Left lobe of liver (tissue), 2 donors: ENCODE measurements at regions not wholly inside any gene's neighbourhood (a gene's known extent, or its start where the extent isn't known, plus 50 kb on each side); places are given as distances from the start of the nearest gene placed in this dataset.
A peak's percentile ranks its signal among the peaks of the same experiment; 100 is the strongest.

Experiments used
- ATAC-seq: fragments of 200-7000 bp; cut with Tn5 transposase; one replicate; pipeline ENCODE4 v1.9.1; 2020; ENCODE audit warnings: mild to moderate bottlenecking, moderate library complexity
- DNase-seq: peaks from one replicate; pipeline ENCODE4 v3.0.0-alpha.2; 2020; ENCODE audit warnings: low spot score
- donor health status: DM: no; HTN: no; CAD: no; lungs with moderate emphysema.
- donor health status: DM: no; HTN: yes; CAD: no.

DNA sequence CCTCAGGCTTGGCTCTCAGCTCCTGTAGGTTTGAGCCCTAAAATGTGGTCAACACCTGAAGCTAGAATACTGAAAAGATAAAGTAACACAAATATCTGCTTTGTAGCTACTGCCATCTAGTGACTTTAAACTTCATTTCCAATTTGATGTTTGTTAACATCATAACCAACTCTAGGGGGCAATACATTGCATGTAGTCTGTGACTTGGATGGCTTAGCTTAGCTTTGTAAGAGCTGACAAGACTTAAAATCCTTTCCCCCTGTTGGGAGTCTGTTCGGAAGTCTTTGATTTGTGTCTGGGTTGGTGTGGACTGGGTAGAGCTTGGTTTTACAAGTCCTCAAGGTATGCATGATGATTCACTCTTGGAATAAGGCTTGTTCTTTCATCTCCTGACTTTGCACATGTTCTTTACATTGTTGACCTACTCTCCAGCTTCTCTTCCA, 51.7 kb downstream of the SCN11A start:
- DNase-seq = no peak

DNA sequence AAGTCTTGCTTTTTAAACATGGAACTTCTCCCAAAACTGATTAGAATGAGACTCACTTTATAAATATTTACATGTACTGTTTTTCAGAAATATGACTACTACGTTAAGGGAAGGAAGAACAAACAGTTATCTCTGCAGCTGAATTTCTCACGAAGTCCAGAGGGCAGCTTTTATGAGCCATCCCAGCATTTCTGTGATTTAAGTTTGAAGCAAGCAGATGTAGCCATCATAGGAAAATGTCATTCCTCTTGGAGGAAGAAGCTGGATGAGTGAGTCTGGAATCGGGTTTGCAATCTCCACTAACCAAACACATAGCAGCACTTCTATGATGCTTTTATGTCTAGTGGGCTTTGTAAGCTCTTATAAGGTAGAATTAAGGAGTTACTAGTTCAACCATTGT, 53.7 kb downstream of the SCN11A start:
- no peak for ATAC-seq
- DNase-seq = no peak

More for the DNA sequence above, 51.7 kb downstream of the SCN11A start:
- peak; percentile 94 for ATAC-seq

DNA sequence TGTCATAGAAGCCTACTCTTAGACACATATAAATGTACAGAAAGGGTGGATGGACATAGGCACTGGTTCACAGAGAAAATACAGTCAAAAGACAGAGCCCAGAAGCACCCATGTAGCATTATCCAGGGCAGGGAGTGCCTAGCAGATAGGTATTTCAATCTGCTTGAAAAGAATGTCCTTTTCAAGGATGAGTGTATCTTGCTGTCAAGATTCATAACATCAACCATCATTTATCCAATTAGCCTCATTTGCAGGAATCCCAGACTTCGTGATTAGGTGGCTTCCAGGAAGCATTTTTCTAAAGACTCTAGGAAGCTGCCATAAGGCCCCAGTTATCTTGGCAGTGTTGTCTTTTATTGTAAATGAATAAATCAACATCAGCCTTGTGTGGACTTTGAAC, 55.6 kb downstream of the SCN11A start:
- ATAC-seq (no peak), DNase-seq (no peak)

DNA sequence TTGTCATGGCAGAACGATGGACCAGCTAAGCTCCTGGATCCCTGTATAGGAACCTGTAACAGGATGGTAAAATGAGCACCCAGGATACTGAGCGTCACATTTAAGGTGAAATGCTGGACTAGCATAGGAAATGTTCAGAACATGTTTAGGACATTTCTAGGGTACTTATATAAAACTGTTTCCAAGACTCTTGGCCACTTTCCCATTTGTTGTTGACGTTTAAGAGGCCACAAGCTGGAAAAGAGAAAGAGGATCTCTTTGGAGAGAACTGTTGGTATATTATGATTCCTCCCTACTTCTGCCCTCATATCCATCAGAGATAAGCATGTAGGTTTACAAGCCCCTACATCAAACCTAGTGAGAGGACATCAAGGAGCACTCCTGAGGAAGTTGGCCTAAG, 57.5 kb downstream of the SCN11A start:
- DNase-seq = no peak
- ATAC-seq = no peak

DNA sequence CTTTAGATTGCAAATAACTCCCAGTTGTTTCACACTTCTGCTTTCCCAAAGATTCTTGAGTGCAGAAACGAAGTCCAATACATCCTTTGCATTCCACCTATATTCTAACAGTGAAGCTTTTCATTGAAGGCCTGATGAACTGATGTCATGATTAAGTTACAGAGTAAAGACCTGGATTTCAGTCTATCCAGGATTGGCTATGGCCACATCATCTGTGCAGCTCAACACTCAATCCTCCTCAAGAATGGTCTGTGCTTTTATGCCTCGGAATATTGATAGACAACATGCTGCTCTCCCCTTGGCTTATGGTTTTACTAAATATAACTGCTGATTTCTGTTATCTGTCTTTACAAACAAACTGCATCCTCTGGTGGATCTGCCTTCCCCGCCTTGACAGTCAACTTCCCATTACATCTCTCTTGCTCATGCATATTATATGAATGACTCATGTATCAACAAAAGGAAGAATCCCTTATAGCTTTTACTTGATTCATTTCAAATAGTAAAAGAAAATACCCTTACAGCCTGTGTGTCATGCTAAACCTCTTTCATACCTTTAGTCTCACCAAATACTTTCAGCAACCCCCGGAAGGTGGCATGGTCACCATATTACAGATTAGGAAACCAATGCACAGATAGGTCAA, 59.5 kb downstream of the SCN11A start:
- DNase-seq (no peak), ATAC-seq (no peak)

DNA sequence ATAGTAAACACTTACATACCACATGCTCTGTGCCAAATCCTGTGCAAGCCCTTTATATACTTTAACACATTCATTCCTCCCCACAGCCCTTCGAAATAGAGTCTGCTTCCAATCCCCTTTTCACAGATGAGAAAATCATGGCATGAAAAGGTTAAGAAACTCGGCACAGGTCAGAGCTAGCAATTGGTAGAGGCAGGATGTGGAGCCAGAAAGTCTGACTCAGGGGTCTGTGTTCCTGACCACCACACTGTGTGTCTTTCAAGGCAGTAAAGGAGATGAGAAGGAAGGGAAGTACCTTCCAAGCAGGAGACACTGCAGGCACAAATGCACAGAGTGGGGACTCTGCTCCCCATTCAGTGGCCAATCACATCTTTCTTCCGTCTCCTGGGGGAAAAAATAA, 61.1 kb downstream of the SCN11A start:
- DNase-seq (no peak), ATAC-seq (no peak)

DNA sequence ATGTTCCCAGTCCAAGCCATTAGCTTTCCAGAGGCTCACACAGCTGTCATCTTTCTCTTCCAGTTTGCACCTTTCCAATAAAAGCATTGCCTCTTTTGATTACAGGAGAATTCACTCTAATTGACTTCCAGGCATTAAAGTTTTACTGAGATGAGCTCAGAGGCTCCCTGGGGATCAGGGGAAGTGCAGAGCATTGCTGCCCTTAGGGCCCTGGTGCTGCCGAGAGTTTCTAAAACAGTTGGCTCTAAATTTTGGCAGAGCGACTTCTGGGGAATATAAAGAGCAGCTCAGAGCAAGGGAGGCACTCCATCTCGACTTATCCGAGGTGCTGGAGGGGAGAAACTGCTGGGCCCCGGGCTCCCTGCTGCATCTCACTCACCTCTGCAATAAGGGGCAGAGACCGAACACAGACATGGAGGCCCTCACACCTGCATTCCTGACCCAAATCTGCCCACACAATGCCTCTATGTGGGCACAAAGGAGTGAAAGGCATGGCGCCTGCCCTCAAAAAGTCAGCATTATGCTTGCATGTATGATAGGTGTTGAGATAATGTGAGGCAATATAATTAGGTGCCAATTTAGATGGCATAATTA, 61.7 kb downstream of the SCN11A start:
- no peak for ATAC-seq

DNA sequence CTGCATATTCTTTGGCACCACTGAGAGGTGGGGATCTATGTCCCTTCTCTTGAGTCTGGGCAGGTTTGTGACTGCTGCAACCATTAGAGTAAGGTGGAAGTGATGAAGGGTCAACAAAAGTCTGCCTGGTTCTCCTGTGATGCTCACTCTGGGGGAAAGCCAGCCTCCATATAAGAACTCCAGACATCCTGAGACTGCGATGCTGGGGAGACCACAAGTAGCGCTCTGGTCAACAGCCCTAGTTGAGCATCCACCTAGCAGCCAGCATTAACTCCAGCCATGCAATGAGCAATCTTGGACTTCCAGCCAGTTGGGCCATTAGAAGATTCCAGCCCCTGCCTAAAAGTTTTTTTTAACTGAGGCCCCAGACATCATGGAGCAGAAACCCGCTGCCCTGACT, 62.8 kb downstream of the SCN11A start:
- DNase-seq = no peak
- no peak for ATAC-seq

More for the DNA sequence above, 61.7 kb downstream of the SCN11A start:
- no peak for DNase-seq

DNA sequence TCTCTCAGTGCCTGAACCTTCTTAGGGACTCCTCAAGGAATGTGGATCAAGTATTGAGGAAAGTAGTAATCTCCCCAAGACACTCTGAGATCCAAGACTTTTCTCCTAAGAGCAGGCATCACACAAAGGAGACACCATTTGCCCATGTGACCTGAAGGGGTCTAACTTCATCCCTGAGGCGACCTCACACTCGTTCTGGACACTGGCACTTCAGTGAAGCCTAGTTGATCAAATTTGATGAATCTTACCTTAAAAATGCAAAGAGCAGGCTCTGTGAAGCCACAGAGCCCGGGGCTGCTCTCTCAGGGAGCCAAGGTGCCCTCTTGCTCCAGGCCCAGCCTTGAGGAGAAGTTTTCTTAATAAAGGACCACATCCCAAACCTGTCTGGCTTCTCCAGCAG, 64.3 kb downstream of the SCN11A start:
- ATAC-seq (no peak), DNase-seq (no peak)

DNA sequence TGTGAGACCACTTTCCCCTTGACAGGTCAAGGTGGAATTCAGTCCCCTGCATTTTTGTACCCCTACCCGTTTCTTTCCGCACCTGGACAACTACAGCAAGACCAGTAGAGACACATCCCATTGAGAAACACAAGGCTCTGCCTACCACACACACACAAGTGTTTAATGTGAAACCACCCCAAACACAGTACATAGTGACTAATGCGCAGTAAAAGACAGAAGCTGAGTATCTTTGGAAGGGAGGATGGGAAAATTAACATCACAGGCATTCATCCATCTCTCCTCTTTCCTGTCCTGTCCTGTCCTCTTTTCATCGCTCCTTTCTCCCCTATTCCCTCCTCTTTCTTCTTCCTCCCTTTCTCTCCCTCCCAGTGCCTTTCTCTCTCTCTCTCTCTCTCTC, 64.8 kb downstream of the SCN11A start:
- DNase-seq (no peak), ATAC-seq (no peak)

DNA sequence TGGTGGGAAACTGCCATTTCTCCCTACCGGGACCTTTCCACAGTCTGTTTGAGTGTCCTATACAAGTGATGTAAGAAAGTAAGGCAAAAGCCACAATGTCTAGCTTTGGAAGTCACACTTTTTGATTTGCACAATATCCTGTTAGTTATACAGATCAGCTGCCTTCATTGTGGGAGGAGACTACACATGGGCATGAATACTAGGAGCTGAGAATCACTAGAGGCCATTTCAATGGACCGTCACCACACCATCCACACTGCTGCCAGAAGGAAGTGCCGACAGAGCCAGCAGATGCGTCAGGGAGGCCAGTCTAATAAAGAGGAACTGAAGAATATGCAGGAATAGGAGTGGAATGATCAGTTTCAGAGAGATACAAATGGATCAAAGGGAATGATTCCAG, 65.8 kb downstream of the SCN11A start:
- no peak for ATAC-seq

DNA sequence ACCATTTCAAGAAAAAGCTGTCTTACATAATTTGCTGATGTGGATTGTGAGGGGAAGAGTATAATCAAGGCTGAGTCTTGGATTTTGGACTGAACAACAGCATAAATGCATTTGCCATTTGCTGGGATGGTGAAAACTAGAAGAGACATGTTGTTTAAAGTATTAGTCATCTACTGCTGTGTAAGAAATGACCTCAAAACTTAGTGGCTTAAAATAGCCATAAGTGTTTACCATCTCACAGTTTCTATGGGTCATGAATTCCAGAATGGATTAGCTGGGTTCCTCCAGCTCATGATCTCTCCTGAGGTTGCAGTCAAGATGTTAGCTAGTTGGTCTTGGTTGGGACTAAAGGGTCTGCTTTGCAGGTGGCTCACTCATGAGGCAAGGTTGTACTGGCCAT, 66.2 kb downstream of the SCN11A start:
- DNase-seq (no peak), ATAC-seq (no peak)

More for the DNA sequence above, 65.8 kb downstream of the SCN11A start:
- no peak for DNase-seq

DNA sequence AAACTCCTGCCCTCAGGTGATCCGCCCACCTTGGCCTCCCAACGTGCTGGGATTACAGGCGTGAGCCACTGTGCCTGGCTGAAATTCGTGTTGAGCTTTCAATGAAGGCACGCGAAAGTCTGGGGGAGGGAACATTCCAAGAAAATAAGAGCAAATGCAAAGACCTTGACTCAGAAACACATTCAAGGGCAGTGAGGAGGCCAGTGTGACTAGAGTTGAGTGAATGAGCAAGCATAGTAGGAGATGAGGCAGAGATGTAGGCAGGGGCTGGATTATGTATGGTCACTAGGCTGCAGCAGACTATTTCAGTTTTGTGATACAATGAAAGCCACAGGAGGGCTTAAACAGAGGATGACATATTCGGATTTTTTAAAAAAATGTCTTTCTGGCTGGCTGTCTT, 67.0 kb downstream of the SCN11A start:
- DNase-seq (no peak), ATAC-seq (no peak)

DNA sequence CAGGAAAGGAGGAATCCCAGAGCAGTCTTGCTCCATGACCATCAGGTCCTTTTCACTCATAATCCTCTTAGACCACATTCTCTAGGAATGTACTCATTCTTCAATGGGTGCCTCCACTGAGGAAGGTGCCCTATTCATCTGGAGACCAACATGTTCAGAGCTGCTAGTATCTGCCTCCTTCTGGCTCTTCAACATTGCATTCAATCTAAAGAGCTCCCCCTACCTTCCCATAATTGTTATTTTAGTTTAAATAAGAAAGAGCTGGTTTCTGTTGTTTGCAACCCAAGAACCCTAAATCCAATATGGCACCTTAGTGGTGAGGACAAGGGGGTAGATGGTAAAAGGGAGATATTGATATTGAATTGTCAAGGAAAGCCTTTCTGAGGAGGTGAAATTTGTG, 67.6 kb downstream of the SCN11A start:
- ATAC-seq = no peak
- DNase-seq = no peak

DNA sequence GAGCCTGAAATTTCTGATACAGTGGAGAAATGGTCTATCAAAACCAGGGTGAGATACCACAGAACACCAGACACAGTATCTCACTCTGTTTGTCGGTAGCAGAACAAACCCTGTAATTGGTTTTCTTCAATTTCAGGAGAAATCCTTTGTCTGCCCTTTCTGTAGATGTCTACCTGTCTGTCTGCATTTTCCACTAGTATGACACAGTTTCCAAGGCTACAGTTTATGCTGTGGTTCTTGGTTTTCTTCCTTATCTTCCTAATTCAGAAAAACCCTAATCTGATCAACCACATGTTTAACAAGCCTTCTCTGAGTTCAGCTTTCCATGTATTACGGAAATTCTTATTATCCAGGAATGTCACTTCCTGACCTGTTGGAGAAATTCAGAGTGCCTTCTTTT, 70.8 kb downstream of the SCN11A start:
- no peak for DNase-seq
- no peak for ATAC-seq

DNA sequence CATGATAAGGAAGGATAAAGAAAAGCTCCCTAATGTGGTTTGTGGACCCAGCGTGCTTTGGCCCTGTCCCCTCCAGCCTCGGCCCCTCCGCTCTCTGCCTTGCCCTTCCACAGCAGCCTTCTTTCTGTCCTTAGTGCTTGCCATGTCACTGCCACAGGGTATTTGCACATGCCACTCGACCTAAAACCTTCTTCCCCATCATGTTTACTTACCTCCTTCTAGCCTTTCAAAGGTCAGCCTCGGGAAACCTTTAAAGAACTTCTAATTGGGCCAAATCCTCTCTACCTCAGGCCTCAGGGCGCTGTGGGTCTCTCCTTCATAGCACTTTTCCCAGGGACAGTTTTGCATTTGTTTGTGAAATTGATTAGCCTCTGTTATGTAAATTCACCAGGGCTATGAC, 73.0 kb downstream of the SCN11A start:
- DNase-seq (no peak), ATAC-seq (no peak)

DNA sequence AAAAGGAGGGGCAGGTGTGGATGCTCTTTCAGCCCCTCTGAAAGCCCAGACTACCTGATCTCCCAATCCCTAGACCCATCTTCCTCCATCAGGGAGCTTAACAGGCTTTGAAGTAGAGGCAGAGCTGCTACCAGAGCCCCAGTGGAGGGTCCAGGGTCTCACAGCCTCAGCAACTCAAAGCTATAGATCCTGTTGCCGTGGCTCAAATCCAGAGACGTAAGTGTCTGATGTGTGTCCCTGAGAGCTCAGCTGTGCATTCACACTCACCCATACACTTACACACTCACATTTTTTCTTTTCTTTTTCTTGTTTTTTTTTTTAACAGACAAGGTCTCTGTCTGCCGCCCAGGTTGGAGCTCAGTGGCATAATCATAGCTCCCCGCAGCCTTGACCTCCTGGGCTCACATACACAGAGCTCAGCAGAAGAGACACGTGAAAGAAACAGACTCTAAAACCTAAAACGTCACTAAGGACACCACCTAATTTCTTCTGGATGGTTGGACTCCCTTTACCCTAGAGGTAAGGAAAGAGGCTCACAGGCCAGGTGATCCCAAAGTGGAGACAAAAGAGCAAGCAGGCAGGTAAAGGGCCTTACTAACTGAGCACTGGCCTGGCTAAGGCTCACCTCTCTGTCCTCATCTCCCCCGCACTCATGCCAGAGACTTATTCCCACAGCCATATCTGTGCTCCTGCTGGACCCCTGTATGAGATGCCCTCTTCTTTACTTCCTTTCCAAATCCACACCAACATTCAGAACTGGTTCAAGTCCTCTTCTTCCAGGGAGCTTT, 80.7 kb downstream of the SCN11A start:
- DNase-seq = no peak
- ATAC-seq = no peak

DNA sequence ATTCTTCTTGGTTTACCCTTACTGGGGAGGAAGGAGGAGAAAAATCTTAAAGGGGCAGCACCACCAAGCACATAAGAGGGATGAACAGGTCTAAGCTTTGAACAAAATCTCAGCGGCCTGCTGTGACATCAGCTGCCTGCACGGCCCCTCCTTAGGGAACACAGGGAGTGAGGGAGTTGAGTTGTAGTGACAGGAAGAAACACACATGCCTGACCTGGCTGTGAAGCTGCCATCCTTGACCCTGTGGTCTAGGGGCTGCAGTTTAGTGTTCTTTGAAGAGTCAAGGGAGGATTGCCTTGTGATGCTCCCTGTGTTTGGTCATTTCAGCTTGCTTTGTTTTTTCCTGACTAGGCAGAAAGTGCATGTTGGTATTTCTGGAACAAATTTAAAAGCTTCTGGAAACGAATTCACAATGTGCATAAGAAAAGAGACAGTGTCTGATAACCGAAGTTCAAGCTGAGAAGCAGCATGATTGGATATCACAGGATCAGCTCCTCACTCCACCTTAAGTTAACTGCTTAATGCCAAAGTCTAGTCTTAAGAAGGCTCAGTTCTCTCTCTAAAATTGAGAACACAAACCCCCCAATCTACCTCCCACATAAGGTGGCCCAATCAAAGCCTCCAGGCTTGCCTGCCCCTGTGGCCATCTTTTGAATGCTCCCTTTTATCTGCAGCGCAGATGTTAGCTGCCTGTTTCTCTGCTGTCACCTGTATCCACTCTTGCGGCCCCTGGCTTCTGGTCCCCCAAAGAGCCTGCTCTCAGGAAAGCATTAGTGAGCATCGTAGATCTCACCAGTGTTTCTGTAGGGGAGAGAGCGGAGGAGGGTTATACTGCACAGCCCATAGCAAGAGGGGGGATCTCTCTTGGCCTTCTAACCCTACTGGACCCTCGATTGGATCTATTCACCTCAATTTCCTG, 82.2 kb downstream of the SCN11A start:
- no peak for ATAC-seq

DNA sequence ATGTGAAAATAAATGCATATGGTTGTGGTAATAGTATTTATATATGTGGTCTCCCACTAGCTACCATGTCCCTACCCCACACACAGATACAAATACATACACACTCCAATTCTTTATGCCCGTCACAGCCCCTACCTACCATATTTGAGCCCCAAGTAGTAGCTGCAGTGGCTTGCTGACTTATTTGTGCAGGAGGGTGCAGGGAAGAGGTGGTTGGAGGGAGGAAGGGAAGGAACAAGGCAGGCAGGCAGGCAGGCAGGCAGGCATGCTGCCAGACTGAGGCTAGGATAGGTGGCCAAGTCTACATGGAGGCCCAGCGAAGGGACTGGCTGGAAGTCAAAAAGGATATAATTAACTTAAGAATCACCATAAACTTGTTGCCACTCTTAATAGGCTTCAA, 82.9 kb downstream of the SCN11A start:
- no peak for DNase-seq

More for the DNA sequence above, 82.2 kb downstream of the SCN11A start:
- no peak for DNase-seq

DNA sequence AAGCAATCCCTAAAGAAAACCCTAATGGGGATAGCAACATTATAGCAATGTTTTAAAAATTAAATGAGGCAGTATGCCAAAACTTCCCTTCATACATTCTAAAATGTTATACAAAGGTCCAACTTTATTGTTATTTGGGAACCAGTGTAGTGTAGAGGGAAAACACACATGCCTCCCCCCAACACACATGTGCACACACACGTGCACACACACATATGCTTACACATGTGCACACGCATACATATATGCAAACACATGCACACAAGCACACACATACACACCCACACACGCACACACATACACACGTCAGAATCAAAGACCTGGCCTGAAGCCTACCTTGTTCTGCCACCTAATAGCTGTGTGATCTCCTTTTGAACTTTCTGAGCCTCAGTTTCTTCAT, 83.3 kb downstream of the SCN11A start:
- ATAC-seq (no peak), DNase-seq (no peak)

More for the DNA sequence above, 82.9 kb downstream of the SCN11A start:
- no peak for ATAC-seq

DNA sequence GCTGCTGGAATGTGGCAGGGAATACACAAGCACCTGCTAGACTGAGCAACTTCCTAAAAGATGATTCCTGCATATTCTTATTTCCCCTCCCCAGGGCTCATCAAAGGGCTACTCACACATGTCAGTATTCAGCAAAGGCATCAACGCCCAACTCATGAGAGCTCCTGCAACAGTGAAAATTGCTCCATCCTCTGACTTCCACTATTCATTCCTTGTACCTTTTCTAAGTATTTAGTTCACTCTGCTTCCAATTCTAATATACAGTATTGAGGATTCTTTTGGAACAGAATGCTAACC, 84.1 kb downstream of the SCN11A start:
- no peak for ATAC-seq

More for the DNA sequence above, 84.1 kb downstream of the SCN11A start:
- no peak for DNase-seq
